ENCODE measurements at regions not wholly inside any gene's neighbourhood (a gene's known extent, or its start where the extent isn't known, plus 50 kb on each side); places are given as distances from the start of the nearest gene placed in this dataset.

DNA sequence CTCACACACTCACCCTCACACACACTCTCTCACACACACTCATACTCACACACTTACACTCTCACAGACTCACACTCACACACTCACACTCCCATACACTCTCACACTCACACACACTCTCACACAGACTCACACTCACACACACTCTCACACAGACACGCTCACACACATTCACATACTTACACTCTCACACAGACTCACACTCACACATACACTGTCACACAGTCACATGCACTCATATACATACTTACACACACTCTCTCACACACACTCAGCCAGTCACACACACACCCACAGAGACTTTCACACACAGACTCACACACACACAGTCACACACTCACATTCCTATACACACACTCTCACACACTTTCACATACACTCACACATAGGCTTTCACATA lies 1478.8 kb downstream of the BRD1 start:
- TF ChIP-seq CTCF (IDR thresholded peaks at IDR 0.05; ENCODE audit: low read depth, low read length) (no peak), POLR2A (IDR thresholded peaks at IDR 0.05; ENCODE audit: extremely low read depth, insufficient read length) (no peak), MAX (IDR thresholded peaks at IDR 0.05; ENCODE audit: low read depth, low read length) (no peak)

Data from NB4 (cell line).